ENCODE measurements at regions not wholly inside any gene's neighbourhood (a gene's known extent, or its start where the extent isn't known, plus 50 kb on each side); places are given as distances from the start of the nearest gene placed in this dataset.

DNA sequence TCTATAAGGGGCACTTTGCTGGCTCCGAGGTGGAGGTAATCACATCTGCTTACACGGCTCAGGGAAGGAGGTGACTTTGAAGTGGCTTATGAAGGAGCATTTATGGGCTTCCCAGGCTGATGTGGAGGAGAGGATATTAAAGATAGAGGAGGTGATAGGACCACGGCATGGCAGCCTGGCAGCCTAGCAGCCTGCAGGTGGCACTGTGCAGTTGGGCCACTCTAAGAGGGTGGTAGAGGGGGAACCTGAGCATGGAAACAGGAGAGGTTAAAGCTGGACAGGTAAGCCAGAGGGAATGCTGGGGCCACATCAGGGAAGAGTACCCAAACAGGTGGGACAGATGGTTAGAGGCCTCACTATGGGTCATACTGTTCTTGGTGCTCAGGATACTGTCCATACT is 375.0 kb downstream of the WDR72 start:
- Histone ChIP-seq H3K27ac (no peak overlapping the region), H3K4me3 (replicated peaks in 1 of 3) (no peak overlapping the region), H3K9me3 (no peaks in the 10 kb centered on the region), H3K4me1 (no peaks in the 10 kb centered on the region), H3K27me3 (no peaks in the 10 kb centered on the region), H3K36me3 (no peaks in the 10 kb centered on the region)
- intact Hi-C loops (cut with DNase I): no loop called here
- no peak for TF ChIP-seq POLR2A (IDR thresholded peaks at IDR 0.05)
- TF ChIP-seq, protein P1, sequence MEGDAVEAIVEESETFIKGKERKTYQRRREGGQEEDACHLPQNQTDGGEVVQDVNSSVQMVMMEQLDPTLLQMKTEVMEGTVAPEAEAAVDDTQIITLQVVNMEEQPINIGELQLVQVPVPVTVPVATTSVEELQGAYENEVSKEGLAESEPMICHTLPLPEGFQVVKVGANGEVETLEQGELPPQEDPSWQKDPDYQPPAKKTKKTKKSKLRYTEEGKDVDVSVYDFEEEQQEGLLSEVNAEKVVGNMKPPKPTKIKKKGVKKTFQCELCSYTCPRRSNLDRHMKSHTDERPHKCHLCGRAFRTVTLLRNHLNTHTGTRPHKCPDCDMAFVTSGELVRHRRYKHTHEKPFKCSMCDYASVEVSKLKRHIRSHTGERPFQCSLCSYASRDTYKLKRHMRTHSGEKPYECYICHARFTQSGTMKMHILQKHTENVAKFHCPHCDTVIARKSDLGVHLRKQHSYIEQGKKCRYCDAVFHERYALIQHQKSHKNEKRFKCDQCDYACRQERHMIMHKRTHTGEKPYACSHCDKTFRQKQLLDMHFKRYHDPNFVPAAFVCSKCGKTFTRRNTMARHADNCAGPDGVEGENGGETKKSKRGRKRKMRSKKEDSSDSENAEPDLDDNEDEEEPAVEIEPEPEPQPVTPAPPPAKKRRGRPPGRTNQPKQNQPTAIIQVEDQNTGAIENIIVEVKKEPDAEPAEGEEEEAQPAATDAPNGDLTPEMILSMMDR (IDR thresholded peaks at IDR 0.05): peak in 3 of 6 experiments; percentile 27 to 48 (median 32)
- peak; percentile 13 to 24 for DNase-seq
- WGBS, 2 donors: 41 to 59% methylated on average over 3 of the region's 3 CpGs

DNA sequence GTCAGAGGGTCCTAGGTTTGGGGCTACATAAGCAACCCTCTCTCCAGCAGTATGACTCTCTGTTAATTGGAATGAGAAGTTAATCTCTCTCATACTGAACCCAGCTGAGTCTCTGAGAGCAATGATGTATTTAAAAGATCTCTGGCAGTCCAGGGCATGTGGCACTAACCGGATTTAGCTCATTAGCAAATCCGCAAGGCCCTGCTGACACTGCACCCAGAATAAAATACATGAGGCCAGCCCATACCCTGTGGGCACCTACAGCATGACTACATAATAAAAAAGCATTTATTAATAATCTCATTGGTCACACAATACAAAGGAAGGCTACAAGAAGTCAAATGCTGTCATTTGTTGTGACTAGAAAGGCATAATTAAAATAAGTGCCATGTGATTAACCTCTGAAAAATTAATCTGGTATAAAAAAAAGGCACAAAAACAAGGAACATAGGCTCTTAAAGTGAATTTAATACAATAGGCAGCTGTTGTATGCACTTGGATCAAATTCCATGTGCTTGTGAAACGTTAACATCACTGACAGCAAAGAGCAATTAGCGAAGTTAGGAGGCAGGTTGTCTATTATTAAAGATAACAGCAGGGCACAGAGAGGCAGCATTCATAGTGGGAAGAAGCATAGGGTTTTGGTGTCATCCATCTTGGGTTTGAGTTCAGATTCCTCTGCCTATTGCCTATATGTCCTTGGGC is 381.2 kb downstream of the WDR72 start:
- intact Hi-C loops (cut with DNase I): no loop called here

DNA sequence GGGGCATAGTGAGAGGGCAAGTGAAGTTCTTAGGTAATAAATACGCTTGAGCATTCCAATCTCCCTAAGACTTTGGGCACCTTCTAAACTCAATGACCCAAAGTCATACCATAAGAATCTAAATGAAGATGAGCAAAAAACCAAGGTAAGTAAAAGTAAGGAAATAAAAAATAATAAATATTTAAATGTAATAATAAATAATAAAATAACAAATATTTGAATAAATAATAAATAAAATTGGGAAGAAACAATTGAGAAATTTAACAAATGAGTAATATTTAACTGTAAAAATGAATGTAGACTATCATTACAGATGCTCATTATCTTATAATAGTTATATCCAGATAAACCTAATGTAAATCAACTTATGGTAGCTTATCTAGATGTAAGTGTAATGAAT is 391.7 kb downstream of the WDR72 start:
- 91 to 100% methylated on average over 1 of the region's 1 CpG for WGBS, 2 donors
- no peak overlapping the region for H3K27ac ChIP-seq
- H3K27me3 ChIP-seq: no peaks in the 10 kb centered on the region
- no peaks in the 10 kb centered on the region for H3K9me3 ChIP-seq
- H3K4me1 ChIP-seq: no peaks in the 10 kb centered on the region
- TF ChIP-seq, protein P1 (IDR thresholded peaks at IDR 0.05): no peak
- TF ChIP-seq POLR2A (IDR thresholded peaks at IDR 0.05): no peak
- no peak overlapping the region for H3K4me3 ChIP-seq (replicated peaks in 1 of 3)
- intact Hi-C loops (cut with DNase I): no loop called here
- no peak for DNase-seq
- no peaks in the 10 kb centered on the region for H3K36me3 ChIP-seq

More for the DNA sequence above, 381.2 kb downstream of the WDR72 start:
- TF ChIP-seq POLR2A (IDR thresholded peaks at IDR 0.05): no peak
- TF ChIP-seq, protein P1 (IDR thresholded peaks at IDR 0.05): no peak
- Histone ChIP-seq H3K9me3 (no peaks in the 10 kb centered on the region), H3K27me3 (no peaks in the 10 kb centered on the region), H3K4me3 (replicated peaks in 1 of 3) (no peak overlapping the region), H3K4me1 (no peaks in the 10 kb centered on the region), H3K36me3 (no peaks in the 10 kb centered on the region), H3K27ac (no peak overlapping the region)
- WGBS, 2 donors: 70 to 71% methylated on average over 4 of the region's 4 CpGs
- DNase-seq: no peak

DNA sequence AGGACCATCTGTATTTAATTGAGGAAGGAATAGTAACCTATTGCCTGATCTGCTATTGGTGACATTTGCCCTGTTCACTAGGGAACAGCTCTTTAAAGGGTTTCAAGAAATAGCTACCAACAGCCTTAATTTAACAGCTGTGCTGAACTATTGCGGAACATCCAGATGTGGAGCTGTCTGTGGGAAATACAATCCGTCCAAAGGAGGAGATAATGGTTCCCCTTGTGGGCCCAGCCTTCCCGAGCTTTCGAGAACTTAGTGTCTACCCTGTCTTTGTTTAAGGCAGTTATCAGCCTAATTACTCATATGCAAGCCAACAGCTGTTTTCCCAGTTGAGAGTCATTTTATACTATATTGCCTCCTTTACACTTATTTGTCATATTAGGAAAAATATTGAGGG is 398.6 kb downstream of the WDR72 start:
- intact Hi-C loops (cut with DNase I): no loop called here
- H3K4me1 ChIP-seq: no peaks in the 10 kb centered on the region
- TF ChIP-seq POLR2A (IDR thresholded peaks at IDR 0.05): no peak
- TF ChIP-seq, protein P1 (IDR thresholded peaks at IDR 0.05): no peak
- no peak for DNase-seq
- H3K27me3 ChIP-seq: no peaks in the 10 kb centered on the region
- H3K4me3 ChIP-seq (replicated peaks in 1 of 3): no peak overlapping the region
- 83 to 85% methylated on average over 4 of the region's 4 CpGs for WGBS, 2 donors
- no peaks in the 10 kb centered on the region for H3K9me3 ChIP-seq
- no peaks in the 10 kb centered on the region for H3K36me3 ChIP-seq
- H3K27ac ChIP-seq: no peak overlapping the region

DNA sequence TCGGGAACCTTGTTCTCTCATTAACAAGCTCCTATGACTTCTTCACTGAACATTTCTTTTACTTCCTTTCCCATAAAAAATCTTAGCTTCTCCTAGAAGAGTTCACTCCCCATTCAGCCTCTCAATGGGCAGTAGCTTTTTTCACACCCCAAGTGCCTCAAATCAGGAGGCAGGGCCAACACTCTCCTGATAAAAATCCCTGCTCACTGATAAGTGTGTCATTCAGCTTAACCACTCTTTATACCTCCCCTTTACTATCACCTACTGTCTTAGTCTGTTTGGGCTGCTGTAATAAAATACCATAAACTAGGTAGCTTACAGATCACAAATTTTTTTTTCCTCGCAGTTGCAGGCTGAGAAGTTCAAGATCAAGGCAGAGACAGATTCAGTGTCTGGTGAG is 400.4 kb downstream of the WDR72 start:
- H3K27ac ChIP-seq: no peak overlapping the region
- no peak for DNase-seq
- no peak overlapping the region for H3K4me3 ChIP-seq (replicated peaks in 1 of 3)
- no peaks in the 10 kb centered on the region for H3K9me3 ChIP-seq
- intact Hi-C loops (cut with DNase I): no loop called here
- no peaks in the 10 kb centered on the region for H3K4me1 ChIP-seq
- no peak for TF ChIP-seq POLR2A (IDR thresholded peaks at IDR 0.05)
- TF ChIP-seq, protein P1 (IDR thresholded peaks at IDR 0.05): no peak
- no peaks in the 10 kb centered on the region for H3K27me3 ChIP-seq
- H3K36me3 ChIP-seq: no peaks in the 10 kb centered on the region
- WGBS, 2 donors: 76 to 83% methylated on average over 2 of the region's 2 CpGs
